ENCODE measurements at regions not wholly inside any gene's neighbourhood (a gene's known extent, or its start where the extent isn't known, plus 50 kb on each side); places are given as distances from the start of the nearest gene placed in this dataset.
A peak's percentile ranks its signal among the peaks of the same experiment; 100 is the strongest.

DNA sequence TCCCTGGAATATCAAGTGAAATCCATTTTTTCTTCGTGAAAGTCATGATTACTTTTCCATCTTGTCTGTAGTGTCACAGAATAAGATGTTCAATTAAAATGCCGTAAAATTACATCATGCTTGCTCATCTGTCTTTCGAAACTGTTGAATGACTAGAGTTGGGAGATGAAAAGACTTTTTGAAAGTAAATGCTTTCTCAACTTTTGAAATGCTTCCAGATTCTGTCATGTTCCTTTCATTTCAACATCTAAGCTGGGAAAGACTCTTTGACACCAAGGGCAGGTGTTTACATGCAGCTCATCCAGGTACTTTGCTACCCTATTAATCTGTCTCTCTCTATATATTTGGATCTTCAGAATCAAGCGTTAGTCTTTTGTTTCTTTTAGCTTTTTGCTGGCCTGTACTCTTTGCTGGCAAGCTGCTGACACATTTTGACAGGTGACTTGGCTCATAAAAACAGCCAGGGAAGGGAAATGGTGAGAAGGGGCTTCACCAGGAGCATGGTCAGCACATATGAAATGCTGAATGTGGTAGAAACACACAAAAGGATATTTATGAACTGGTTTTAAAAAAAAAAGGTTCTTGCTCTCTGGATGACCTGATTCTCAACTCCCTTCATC, 77.0 kb upstream of the METAP2 start:
- H4K8ac ChIP-seq (ENCODE audit: low read depth, low read length) = no peak overlapping the region
- H2BK12ac ChIP-seq (ENCODE audit: low read length) = no peak overlapping the region
- no peaks in the 10 kb centered on the region for H3K79me1 ChIP-seq (ENCODE audit: low read depth, low read length)
- H3K9me3 ChIP-seq (replicated peaks in 1 of 2; ENCODE audit: control insufficient read depth in 2 of 2, insufficient read depth in 1 of 2, low read depth in 1 of 2, low read length in 2 of 2) = peaks cover 0 to 7% of the 10 kb centered on the region in 2 donors
- H2BK5ac ChIP-seq (ENCODE audit: low read length) = no peak overlapping the region
- H3K14ac ChIP-seq (ENCODE audit: low read length) = no peak overlapping the region
- H4K91ac ChIP-seq (ENCODE audit: low read depth, low read length, poor library complexity) = no peak overlapping the region
- H3K4me2 ChIP-seq (ENCODE audit: insufficient read depth, low read length, poor library complexity, severe bottlenecking) = no peak overlapping the region
- H2BK120ac ChIP-seq (ENCODE audit: low read depth, low read length) = no peak overlapping the region
- no peak overlapping the region for H3K18ac ChIP-seq (ENCODE audit: low read length)
- WGBS, 2 donors (ENCODE audit: extremely low coverage in 2 of 2, insufficient read length in 2 of 2, insufficient replicate concordance in 1 of 2) = no CpG with 5 or more reads among the region's 4 CpGs
- H3K4me1 ChIP-seq (ENCODE audit: control insufficient read depth in 2 of 2, insufficient read depth in 1 of 2, low read depth in 1 of 2, low read length in 2 of 2) = peaks cover 0 to under 1% of the 10 kb centered on the region in 2 donors
- no peak overlapping the region for H3K4me3 ChIP-seq (ENCODE audit: low read length in 2 of 2)
- DNase-seq (ENCODE audit: low spot score) = no peak
- peaks cover 0 to 4% (median 0%) of the 10 kb centered on the region in 3 experiments for H3K27me3 ChIP-seq (ENCODE audit: control insufficient read depth in 3 of 3, insufficient read depth in 3 of 3, low read depth in 1 of 3, low read length in 3 of 3)
- H3K23ac ChIP-seq (ENCODE audit: low read depth, low read length, poor library complexity) = no peak overlapping the region
- no peaks in the 10 kb centered on the region for H3K36me3 ChIP-seq (replicated peaks in 1 of 2; ENCODE audit: control insufficient read depth in 2 of 2, insufficient read depth in 2 of 2, low read length in 2 of 2)
- no peak overlapping the region for H3K27ac ChIP-seq (replicated peaks; ENCODE audit: low read length)
- no peak overlapping the region for H3K4ac ChIP-seq (ENCODE audit: low read length)
- H2BK15ac ChIP-seq (ENCODE audit: low read length) = no peak overlapping the region
- H2AK5ac ChIP-seq (ENCODE audit: low read depth, low read length) = no peak overlapping the region
- no peak overlapping the region for H2AFZ ChIP-seq (ENCODE audit: low read length)
- no peak overlapping the region for H3K9ac ChIP-seq (ENCODE audit: low read depth, low read length, poor library complexity)

DNA sequence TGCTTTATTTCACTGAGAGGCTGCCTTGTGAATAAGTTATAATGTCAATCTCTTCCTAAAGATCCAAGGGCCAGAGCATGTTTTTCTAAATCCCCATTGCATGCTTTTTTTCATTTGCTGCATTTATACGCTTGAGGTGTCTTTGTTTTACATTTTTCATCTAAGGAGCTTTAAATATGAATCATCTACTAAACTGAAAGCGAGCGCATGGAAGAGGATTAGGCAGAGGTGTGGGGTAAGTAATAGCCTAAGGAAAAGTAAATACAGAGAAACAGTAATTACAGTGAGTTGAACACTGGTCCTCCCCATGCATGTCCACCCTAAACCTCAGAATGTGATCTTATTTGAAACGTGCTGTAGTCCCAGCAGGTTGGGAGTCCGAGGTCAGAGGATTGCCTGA, 76.4 kb upstream of the METAP2 start:
- no peak overlapping the region for H2AK5ac ChIP-seq (ENCODE audit: low read depth, low read length)
- H3K4me2 ChIP-seq (ENCODE audit: insufficient read depth, low read length, poor library complexity, severe bottlenecking) = no peak overlapping the region
- WGBS, 2 donors (ENCODE audit: extremely low coverage in 2 of 2, insufficient read length in 2 of 2, insufficient replicate concordance in 1 of 2) = no CpG with 5 or more reads among the region's 5 CpGs
- H2AFZ ChIP-seq (ENCODE audit: low read length) = no peak overlapping the region
- H3K27ac ChIP-seq (replicated peaks; ENCODE audit: low read length) = no peak overlapping the region
- H3K79me1 ChIP-seq (ENCODE audit: low read depth, low read length) = no peaks in the 10 kb centered on the region
- H3K14ac ChIP-seq (ENCODE audit: low read length) = no peak overlapping the region
- H3K4me1 ChIP-seq (ENCODE audit: control insufficient read depth in 2 of 2, insufficient read depth in 1 of 2, low read depth in 1 of 2, low read length in 2 of 2) = peaks cover 0 to 2% of the 10 kb centered on the region in 2 donors
- no peak overlapping the region for H2BK120ac ChIP-seq (ENCODE audit: low read depth, low read length)
- peaks cover 0 to 7% of the 10 kb centered on the region in 2 donors for H3K9me3 ChIP-seq (replicated peaks in 1 of 2; ENCODE audit: control insufficient read depth in 2 of 2, insufficient read depth in 1 of 2, low read depth in 1 of 2, low read length in 2 of 2)
- H3K18ac ChIP-seq (ENCODE audit: low read length) = no peak overlapping the region
- H3K4me3 ChIP-seq (ENCODE audit: low read length in 2 of 2) = no peak overlapping the region
- H2BK15ac ChIP-seq (ENCODE audit: low read length) = no peak overlapping the region
- no peak overlapping the region for H2BK12ac ChIP-seq (ENCODE audit: low read length)
- H3K36me3 ChIP-seq (replicated peaks in 1 of 2; ENCODE audit: control insufficient read depth in 2 of 2, insufficient read depth in 2 of 2, low read length in 2 of 2) = no peaks in the 10 kb centered on the region
- DNase-seq (ENCODE audit: low spot score) = no peak
- H3K4ac ChIP-seq (ENCODE audit: low read length) = no peak overlapping the region
- no peak overlapping the region for H2BK5ac ChIP-seq (ENCODE audit: low read length)
- no peak overlapping the region for H4K91ac ChIP-seq (ENCODE audit: low read depth, low read length, poor library complexity)
- H4K8ac ChIP-seq (ENCODE audit: low read depth, low read length) = no peak overlapping the region
- H3K27me3 ChIP-seq (ENCODE audit: control insufficient read depth in 3 of 3, insufficient read depth in 3 of 3, low read depth in 1 of 3, low read length in 3 of 3) = peaks cover 0 to 4% (median 0%) of the 10 kb centered on the region in 3 experiments
- H3K9ac ChIP-seq (ENCODE audit: low read depth, low read length, poor library complexity) = no peak overlapping the region
- H3K23ac ChIP-seq (ENCODE audit: low read depth, low read length, poor library complexity) = no peak overlapping the region

- H3K36me3 ChIP-seq (replicated peaks in 1 of 2; ENCODE audit: control insufficient read depth in 2 of 2, insufficient read depth in 2 of 2, low read length in 2 of 2) = no peaks in the 10 kb centered on the region
- H4K91ac ChIP-seq (ENCODE audit: low read depth, low read length, poor library complexity) = no peak overlapping the region
- H3K79me1 ChIP-seq (ENCODE audit: low read depth, low read length) = no peaks in the 10 kb centered on the region
- no peak overlapping the region for H2BK120ac ChIP-seq (ENCODE audit: low read depth, low read length)
- no peak overlapping the region for H3K14ac ChIP-seq (ENCODE audit: low read length)
- no peak overlapping the region for H2AFZ ChIP-seq (ENCODE audit: low read length)
- peaks cover 0 to 4% (median 0%) of the 10 kb centered on the region in 3 experiments for H3K27me3 ChIP-seq (ENCODE audit: control insufficient read depth in 3 of 3, insufficient read depth in 3 of 3, low read depth in 1 of 3, low read length in 3 of 3)
- H2BK15ac ChIP-seq (ENCODE audit: low read length) = no peak overlapping the region
- H2AK5ac ChIP-seq (ENCODE audit: low read depth, low read length) = no peak overlapping the region
- no peak overlapping the region for H2BK12ac ChIP-seq (ENCODE audit: low read length)
- H2BK5ac ChIP-seq (ENCODE audit: low read length) = no peak overlapping the region
- H3K18ac ChIP-seq (ENCODE audit: low read length) = peak overlapping the region; percentile 15
- no peak overlapping the region for H3K23ac ChIP-seq (ENCODE audit: low read depth, low read length, poor library complexity)
- H3K4ac ChIP-seq (ENCODE audit: low read length) = no peak overlapping the region
- no peak for DNase-seq (ENCODE audit: low spot score)
- H3K4me3 ChIP-seq (ENCODE audit: low read length in 2 of 2) = no peak overlapping the region
- no peak overlapping the region for H4K8ac ChIP-seq (ENCODE audit: low read depth, low read length)
- H3K9me3 ChIP-seq (replicated peaks in 1 of 2; ENCODE audit: control insufficient read depth in 2 of 2, insufficient read depth in 1 of 2, low read depth in 1 of 2, low read length in 2 of 2) = no peaks in the 10 kb centered on the region
- H3K27ac ChIP-seq (replicated peaks; ENCODE audit: low read length) = no peak overlapping the region
- no peak overlapping the region for H3K9ac ChIP-seq (ENCODE audit: low read depth, low read length, poor library complexity)
- WGBS, 2 donors (ENCODE audit: extremely low coverage in 2 of 2, insufficient read length in 2 of 2, insufficient replicate concordance in 1 of 2) = no CpG with 5 or more reads among the region's 4 CpGs
- H3K4me2 ChIP-seq (ENCODE audit: insufficient read depth, low read length, poor library complexity, severe bottlenecking) = no peak overlapping the region
- peaks cover 0 to 2% of the 10 kb centered on the region in 2 donors for H3K4me1 ChIP-seq (ENCODE audit: control insufficient read depth in 2 of 2, insufficient read depth in 1 of 2, low read depth in 1 of 2, low read length in 2 of 2)
Observed at GRCh38 chr12:95402096-95402495, 71.9 kb upstream of the METAP2 start.

GRCh38 chr12:95408201-95408600, 65.8 kb upstream of the METAP2 start:
- no peak overlapping the region for H2BK15ac ChIP-seq (ENCODE audit: low read length)
- no peak overlapping the region for H2AK5ac ChIP-seq (ENCODE audit: low read depth, low read length)
- no peak overlapping the region for H3K23ac ChIP-seq (ENCODE audit: low read depth, low read length, poor library complexity)
- WGBS, 2 donors (ENCODE audit: extremely low coverage in 2 of 2, insufficient read length in 2 of 2, insufficient replicate concordance in 1 of 2) = no CpG with 5 or more reads among the region's 8 CpGs
- no peak overlapping the region for H2BK120ac ChIP-seq (ENCODE audit: low read depth, low read length)
- H3K36me3 ChIP-seq (replicated peaks in 1 of 2; ENCODE audit: control insufficient read depth in 2 of 2, insufficient read depth in 2 of 2, low read length in 2 of 2) = no peaks in the 10 kb centered on the region
- no peak overlapping the region for H2BK12ac ChIP-seq (ENCODE audit: low read length)
- no peak overlapping the region for H3K9ac ChIP-seq (ENCODE audit: low read depth, low read length, poor library complexity)
- no peak overlapping the region for H3K4me3 ChIP-seq (ENCODE audit: low read length in 2 of 2)
- H4K91ac ChIP-seq (ENCODE audit: low read depth, low read length, poor library complexity) = no peak overlapping the region
- no peak overlapping the region for H2BK5ac ChIP-seq (ENCODE audit: low read length)
- H2AFZ ChIP-seq (ENCODE audit: low read length) = peak overlapping the region; percentile 45
- no peak overlapping the region for H3K14ac ChIP-seq (ENCODE audit: low read length)
- no peak overlapping the region for H3K27ac ChIP-seq (replicated peaks; ENCODE audit: low read length)
- no peaks in the 10 kb centered on the region for H3K9me3 ChIP-seq (replicated peaks in 1 of 2; ENCODE audit: control insufficient read depth in 2 of 2, insufficient read depth in 1 of 2, low read depth in 1 of 2, low read length in 2 of 2)
- no peak for DNase-seq (ENCODE audit: low spot score)
- no peaks in the 10 kb centered on the region for H3K4me1 ChIP-seq (ENCODE audit: control insufficient read depth in 2 of 2, insufficient read depth in 1 of 2, low read depth in 1 of 2, low read length in 2 of 2)
- H3K4me2 ChIP-seq (ENCODE audit: insufficient read depth, low read length, poor library complexity, severe bottlenecking) = no peak overlapping the region
- H3K18ac ChIP-seq (ENCODE audit: low read length) = no peak overlapping the region
- peaks cover 0 to 16% (median 4%) of the 10 kb centered on the region in 3 experiments for H3K27me3 ChIP-seq (ENCODE audit: control insufficient read depth in 3 of 3, insufficient read depth in 3 of 3, low read depth in 1 of 3, low read length in 3 of 3)
- H3K4ac ChIP-seq (ENCODE audit: low read length) = no peak overlapping the region
- H3K79me1 ChIP-seq (ENCODE audit: low read depth, low read length) = no peaks in the 10 kb centered on the region
- no peak overlapping the region for H4K8ac ChIP-seq (ENCODE audit: low read depth, low read length)
